ENCODE measurements at regions not wholly inside any gene's neighbourhood (a gene's known extent, or its start where the extent isn't known, plus 50 kb on each side); places are given as distances from the start of the nearest gene placed in this dataset.

DNA sequence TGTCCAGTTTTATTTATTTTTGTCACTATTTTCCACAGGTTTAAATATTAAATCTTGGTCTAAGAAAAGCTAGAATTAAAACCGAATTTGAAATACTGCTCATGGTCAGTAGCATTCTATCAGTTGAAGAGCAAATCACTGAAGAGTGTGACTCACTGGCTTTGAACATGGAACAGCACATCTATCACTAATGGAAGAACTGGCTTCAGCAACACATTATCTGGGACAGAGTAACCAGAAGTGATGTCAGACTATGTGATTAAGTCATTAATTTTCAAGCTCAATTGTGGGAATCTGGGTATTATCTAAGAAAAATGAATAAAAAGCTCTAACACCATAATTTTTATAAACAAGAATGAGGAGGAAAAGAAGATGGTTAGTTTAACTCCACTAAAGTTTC is 527.5 kb downstream of the TMTC2 start:
- TF ChIP-seq, protein P1, sequence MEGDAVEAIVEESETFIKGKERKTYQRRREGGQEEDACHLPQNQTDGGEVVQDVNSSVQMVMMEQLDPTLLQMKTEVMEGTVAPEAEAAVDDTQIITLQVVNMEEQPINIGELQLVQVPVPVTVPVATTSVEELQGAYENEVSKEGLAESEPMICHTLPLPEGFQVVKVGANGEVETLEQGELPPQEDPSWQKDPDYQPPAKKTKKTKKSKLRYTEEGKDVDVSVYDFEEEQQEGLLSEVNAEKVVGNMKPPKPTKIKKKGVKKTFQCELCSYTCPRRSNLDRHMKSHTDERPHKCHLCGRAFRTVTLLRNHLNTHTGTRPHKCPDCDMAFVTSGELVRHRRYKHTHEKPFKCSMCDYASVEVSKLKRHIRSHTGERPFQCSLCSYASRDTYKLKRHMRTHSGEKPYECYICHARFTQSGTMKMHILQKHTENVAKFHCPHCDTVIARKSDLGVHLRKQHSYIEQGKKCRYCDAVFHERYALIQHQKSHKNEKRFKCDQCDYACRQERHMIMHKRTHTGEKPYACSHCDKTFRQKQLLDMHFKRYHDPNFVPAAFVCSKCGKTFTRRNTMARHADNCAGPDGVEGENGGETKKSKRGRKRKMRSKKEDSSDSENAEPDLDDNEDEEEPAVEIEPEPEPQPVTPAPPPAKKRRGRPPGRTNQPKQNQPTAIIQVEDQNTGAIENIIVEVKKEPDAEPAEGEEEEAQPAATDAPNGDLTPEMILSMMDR (IDR thresholded peaks at IDR 0.05; ENCODE audit: low read length, missing control alignments): no peak
- H3K4me3 ChIP-seq (replicated peaks; ENCODE audit: low read depth, low read length): no peak overlapping the region
- DNase-seq (ENCODE audit: low read depth): no peak

DNA sequence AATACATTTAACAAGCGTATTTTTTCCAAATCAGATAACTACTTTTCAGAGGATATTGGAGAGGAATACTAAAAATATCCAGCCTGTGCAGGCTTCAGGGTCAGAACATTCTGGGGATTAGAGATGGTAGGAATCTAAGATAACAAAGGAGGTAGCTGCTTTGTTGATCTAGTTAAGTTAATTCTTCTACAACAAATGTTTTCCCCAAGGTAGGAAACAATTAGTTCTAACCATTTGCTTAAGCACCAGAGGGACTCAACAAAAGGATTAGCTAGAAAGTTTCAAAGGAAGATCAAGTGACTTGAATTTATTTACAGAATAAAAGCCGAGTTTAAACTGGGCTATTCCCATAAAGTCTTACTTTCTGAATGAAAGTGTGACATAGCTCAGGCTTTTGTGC is 524.2 kb downstream of the TMTC2 start:
- DNase-seq (ENCODE audit: low read depth): no peak
- H3K4me3 ChIP-seq (replicated peaks; ENCODE audit: low read depth, low read length): no peak overlapping the region
- TF ChIP-seq, protein P1 (IDR thresholded peaks at IDR 0.05; ENCODE audit: low read length, missing control alignments): no peak

- TF ChIP-seq, protein P1 (IDR thresholded peaks at IDR 0.05; ENCODE audit: low read length, missing control alignments): no peak
- H3K4me3 ChIP-seq (replicated peaks; ENCODE audit: low read depth, low read length): no peak overlapping the region
- DNase-seq (ENCODE audit: low read depth): no peak
Observed at GRCh38 chr12:83199069-83199468, 512.4 kb downstream of the TMTC2 start.

GRCh38 chr12:83198291-83199015 is 511.7 kb downstream of the TMTC2 start:
- H3K4me3 ChIP-seq (replicated peaks; ENCODE audit: low read depth, low read length): no peak overlapping the region
- TF ChIP-seq, protein P1 (IDR thresholded peaks at IDR 0.05; ENCODE audit: low read length, missing control alignments): no peak
- DNase-seq (ENCODE audit: low read depth): no peak

DNA sequence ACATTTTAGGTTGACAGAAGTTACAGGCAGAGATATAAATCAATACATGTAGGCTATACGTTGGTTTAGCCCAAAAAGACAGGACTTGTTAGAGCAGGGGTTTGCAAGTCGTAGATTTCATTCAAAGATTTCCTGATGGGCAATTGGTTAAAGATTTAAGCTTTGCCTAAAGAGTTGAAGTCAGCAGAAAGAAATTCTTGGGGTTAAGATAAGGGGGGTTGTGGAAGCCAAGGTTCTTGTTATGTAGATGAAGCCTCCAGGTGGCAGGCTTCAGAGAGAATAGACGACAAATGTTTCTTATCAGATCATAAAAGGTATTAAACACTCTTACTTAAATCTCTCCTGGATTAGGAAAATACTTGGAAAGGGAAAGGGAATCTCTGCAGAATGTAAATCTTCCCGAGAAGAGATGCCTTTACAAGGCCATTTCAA is 510.8 kb downstream of the TMTC2 start:
- no peak overlapping the region for H3K4me3 ChIP-seq (replicated peaks; ENCODE audit: low read depth, low read length)
- TF ChIP-seq, protein P1 (IDR thresholded peaks at IDR 0.05; ENCODE audit: low read length, missing control alignments): no peak
- no peak for DNase-seq (ENCODE audit: low read depth)

DNA sequence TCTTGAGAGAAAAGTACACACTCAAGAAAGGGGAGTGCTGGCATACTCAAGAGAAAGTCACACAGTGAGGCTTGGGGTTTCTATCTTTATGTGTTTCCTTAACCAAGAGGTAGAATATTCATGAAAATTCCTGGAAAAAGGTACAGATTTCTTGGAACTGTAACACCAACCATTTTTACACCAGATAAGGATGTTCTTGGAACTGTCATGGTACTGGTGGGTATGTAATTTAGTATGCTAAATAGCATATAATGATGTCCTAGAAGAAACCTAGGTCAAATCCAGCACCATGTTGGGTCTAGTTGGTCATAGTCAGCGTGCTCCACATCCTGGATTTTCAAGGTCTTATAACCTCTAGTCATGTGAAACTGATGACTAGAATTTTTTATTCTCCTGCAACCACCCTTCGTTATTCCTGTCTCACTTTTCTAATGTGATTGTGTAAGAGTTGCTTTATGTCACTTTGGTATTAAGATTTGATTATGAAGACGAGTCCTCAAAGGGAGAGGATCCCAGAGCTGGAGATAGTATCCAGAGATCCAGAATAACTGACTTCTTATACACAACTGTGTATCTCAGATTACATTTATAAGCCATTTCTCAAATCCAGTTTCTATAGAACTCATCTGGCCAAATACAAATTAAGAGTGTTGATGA is 510.1 kb downstream of the TMTC2 start:
- TF ChIP-seq, protein P1 (IDR thresholded peaks at IDR 0.05; ENCODE audit: low read length, missing control alignments): no peak
- no peak overlapping the region for H3K4me3 ChIP-seq (replicated peaks; ENCODE audit: low read depth, low read length)
- no peak for DNase-seq (ENCODE audit: low read depth)
